ENCODE measurements at regions not wholly inside any gene's neighbourhood (a gene's known extent, or its start where the extent isn't known, plus 50 kb on each side); places are given as distances from the start of the nearest gene placed in this dataset.
A peak's percentile ranks its signal among the peaks of the same experiment; 100 is the strongest.

DNA sequence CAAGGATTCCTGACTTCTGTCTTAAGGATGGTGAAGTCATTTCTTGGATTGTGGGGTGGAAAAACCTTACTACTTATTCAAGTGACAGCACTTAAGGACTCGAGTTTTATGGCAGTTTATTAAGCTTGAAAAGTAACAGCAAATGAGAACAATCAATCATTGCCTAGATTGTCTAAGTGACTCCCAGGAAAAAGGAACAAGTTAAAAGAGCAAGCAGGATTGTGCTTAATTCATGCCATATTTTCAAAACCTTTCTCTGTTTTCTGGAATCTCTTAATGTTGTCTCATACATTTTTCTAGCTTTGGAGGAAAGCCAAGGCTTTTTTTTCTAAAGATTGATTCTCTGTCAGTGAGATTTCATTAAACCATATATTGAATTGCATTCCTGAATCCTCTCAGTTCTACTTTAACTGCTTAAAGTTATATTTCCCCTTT lies 236.2 kb upstream of the HTR2A start:
- in situ Hi-C loops (cut with MboI; ENCODE audit: low pct_unique_long_range_greater_than_20kb in 2 of 9, low sequenced_read_pairs in 9 of 9, unreplicated experiment in 9 of 9): no loop called here
- no peak for ATAC-seq (replicated peaks in 6 of 8)
- WGBS, 10 experiments: 0 to 33% (median 17%) methylated on average over 1 of the region's 1 CpG; no CpG with 5 or more reads in 4 of the 10 experiments
- H3K4me3 ChIP-seq: no peak overlapping the region
- H3K27ac ChIP-seq: no peak overlapping the region
- H3K4me1 ChIP-seq (replicated peaks in 1 of 2): peaks cover 2% of the 10 kb centered on the region in 2 donors

DNA sequence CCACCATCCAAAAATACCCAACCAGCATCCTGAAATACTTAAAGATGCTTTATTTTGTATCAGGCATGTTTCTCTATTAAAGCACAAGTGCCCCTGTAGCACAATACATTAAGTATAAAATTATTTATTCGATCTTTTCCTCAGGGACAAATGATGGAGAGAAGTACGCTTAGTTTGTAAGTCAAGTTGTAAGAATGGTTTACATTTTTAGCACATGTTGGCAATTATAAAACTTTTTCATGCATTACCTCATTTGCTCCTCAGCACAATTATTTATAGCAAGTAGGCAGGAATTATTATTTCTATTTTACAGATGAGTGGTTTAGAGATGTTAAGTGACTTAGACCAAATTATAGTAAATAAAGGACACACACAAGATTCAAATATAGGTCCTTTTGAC lies 232.6 kb upstream of the HTR2A start:
- H3K4me1 ChIP-seq (replicated peaks in 1 of 2): peaks cover 0 to 2% of the 10 kb centered on the region in 2 donors
- H3K27ac ChIP-seq: no peak overlapping the region
- WGBS, 10 experiments: 0 to 100% (median 75%) methylated on average over 1 to 2 of the region's 2 CpGs; no CpG with 5 or more reads in 1 of the 10 experiments
- no peak for ATAC-seq (replicated peaks in 6 of 8)
- no peak overlapping the region for H3K4me3 ChIP-seq
- in situ Hi-C loops (cut with MboI; ENCODE audit: low pct_unique_long_range_greater_than_20kb in 2 of 9, low sequenced_read_pairs in 9 of 9, unreplicated experiment in 9 of 9): no loop called here

DNA sequence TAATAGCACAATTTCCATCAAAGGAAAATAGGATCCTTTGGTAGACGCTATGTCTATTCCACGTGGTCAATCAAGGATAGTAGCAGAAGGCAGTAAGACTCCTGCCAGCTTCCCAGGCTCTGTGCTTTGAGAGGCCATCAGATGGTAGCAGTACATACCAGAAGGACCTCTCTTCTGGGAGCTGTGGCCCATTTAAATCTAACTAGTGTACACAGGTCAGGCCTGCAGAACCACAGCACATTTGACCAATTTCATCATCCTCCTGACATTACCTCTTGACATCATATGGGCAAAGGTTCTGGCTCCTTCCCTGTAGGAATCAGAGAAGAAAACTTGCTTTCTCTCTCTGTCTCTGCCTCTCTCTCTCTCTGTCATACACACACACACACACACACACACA lies 229.6 kb upstream of the HTR2A start:
- WGBS, 10 experiments: 82 to 100% (median 88%) methylated on average over 2 of the region's 2 CpGs; no CpG with 5 or more reads in 5 of the 10 experiments
- in situ Hi-C loops (cut with MboI; ENCODE audit: low pct_unique_long_range_greater_than_20kb in 2 of 9, low sequenced_read_pairs in 9 of 9, unreplicated experiment in 9 of 9): no loop called here

DNA sequence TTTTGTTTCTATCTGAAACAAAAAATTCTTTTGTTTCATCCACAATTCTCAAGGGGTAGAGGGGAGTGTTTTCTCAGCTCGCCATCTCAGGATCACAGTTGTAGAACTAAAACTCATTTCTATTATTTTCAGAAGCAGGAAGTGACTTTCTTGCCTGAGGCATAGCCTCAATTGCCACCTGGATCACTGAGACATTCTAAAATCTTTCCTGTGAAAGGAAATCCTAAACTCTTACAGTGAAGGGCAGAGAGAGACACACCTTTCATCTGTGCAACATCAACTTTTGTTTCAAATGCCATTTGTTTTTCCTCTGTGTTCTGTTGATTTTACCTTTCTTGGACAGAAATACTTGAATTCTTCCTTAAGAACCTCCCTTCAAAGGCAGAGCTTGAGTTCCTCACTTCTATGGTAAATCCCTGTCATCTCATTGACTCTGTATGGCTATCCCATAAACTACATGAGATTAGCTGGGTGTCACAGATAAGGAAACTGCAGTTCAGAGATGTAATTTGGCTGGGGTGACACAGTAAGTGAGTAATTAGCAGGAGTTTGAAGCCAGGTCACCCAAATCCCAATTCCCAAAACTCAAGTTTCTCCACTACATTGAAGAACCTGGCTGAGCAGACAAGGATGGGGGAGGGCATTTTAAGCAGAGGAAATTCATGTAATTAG lies 224.4 kb upstream of the HTR2A start:
- Histone ChIP-seq H3K4me1 (replicated peaks in 1 of 2) (peaks cover 10 to 29% of the 10 kb centered on the region in 2 donors), H3K27ac (no peak overlapping the region), H3K4me3 (no peak overlapping the region)
- in situ Hi-C loops (cut with MboI; ENCODE audit: low pct_unique_long_range_greater_than_20kb in 2 of 9, low sequenced_read_pairs in 9 of 9, unreplicated experiment in 9 of 9): no loop called here
- WGBS, 10 experiments: 33 to 100% (median 83%) methylated on average over 1 of the region's 1 CpG; no CpG with 5 or more reads in 2 of the 10 experiments
- no peak for ATAC-seq (replicated peaks in 6 of 8)

More for the DNA sequence above, 229.6 kb upstream of the HTR2A start:
- peak in 1 of 8 experiments; percentile 43 for ATAC-seq (replicated peaks in 6 of 8)
- Histone ChIP-seq H3K27ac (no peak overlapping the region), H3K4me1 (replicated peaks in 1 of 2) (no peaks in the 10 kb centered on the region), H3K4me3 (no peak overlapping the region)

DNA sequence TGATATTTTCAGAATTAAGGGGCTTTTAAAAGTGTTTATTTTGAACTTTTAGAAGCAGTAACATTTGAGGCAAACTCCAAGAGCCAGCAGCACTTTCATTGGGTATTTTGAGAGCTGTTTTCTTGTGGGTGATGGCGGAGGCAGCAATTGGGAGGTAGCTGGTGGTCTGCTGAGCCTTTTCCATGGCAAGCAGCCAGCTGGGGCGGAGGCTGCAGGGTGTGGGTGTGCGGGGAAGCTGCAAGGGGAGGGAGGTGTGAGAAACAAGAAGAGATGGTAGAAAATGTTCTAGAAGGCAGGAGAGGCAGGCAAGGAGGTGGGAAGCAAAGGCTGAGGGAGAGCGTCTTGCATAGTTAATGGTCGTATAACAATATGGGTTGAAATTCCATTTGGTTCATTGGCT lies 223.4 kb upstream of the HTR2A start:
- Histone ChIP-seq H3K4me3 (no peak overlapping the region), H3K27ac (no peak overlapping the region), H3K4me1 (replicated peaks in 1 of 2) (peaks cover 10 to 29% of the 10 kb centered on the region in 2 donors)
- in situ Hi-C loops (cut with MboI; ENCODE audit: low pct_unique_long_range_greater_than_20kb in 2 of 9, low sequenced_read_pairs in 9 of 9, unreplicated experiment in 9 of 9): no loop called here
- 65 to 100% (median 87%) methylated on average over 1 to 5 of the region's 5 CpGs; no CpG with 5 or more reads in 1 of the 10 experiments for WGBS, 10 experiments
- ATAC-seq (replicated peaks in 6 of 8): peak in 5 of 8 experiments; percentile 22 to 56 (median 37)

DNA sequence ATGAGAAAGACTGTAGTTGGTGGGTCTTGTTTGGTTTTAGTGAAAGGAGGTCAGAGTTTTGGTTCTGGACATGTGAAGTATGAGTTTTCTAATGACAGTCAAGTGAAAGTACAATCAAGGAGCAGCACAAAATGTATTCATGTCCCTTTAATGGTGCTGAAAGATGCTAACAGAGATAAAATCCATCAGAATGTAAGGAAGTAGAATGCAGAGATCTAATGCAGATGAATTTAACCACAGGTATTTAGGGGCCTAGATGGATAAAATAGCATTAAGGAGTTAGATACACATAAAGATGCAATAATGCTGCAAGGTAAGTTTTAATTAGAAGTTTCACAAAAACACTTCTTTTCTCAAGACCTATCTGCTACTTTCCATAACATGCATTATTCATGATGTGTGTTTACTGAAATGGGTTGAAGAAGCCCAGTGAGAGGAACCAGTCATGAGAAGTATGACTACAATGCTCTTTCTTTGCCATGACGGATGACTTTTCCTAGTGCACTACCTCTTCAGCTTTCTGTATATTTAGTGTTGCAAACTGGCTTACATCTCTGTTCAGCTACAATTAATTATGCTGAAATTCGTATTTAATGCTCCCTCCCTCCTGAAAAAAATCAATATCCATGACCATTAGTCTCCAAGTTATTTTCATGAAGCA lies 222.9 kb upstream of the HTR2A start:
- Histone ChIP-seq H3K27ac (no peak overlapping the region), H3K4me1 (replicated peaks in 1 of 2) (peaks cover 10 to 29% of the 10 kb centered on the region in 2 donors), H3K4me3 (no peak overlapping the region)
- ATAC-seq (replicated peaks in 6 of 8): peak; percentile 14 to 88 (median 73)
- WGBS, 10 experiments: 0 to 73% (median 49%) methylated on average over 1 to 2 of the region's 2 CpGs; no CpG with 5 or more reads in 4 of the 10 experiments
- in situ Hi-C loops (cut with MboI; ENCODE audit: low pct_unique_long_range_greater_than_20kb in 2 of 9, low sequenced_read_pairs in 9 of 9, unreplicated experiment in 9 of 9): no loop called here

DNA sequence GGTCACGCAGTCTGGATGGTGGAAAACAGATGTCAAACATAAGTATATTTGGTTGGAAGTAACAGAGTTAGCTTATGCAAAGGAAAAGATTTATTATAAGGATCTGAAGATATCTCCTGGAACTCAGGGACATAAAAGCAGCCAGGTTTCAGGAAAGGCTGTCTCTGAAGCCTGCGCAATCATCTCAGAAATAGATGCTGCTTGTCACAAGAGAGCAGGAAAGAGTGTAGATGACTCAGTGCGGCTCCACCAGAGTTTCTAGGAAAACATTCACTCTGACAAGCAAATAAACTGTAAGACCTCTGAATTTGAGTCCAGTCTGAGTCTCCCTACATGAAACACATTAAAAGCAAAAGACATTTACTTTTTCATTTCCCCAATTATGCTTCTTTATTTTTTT lies 220.4 kb upstream of the HTR2A start:
- H3K4me3 ChIP-seq: no peak overlapping the region
- H3K27ac ChIP-seq: no peak overlapping the region
- H3K4me1 ChIP-seq (replicated peaks in 1 of 2): peaks cover 10 to 29% of the 10 kb centered on the region in 2 donors
- 36 to 93% (median 76%) methylated on average over 1 to 3 of the region's 3 CpGs; no CpG with 5 or more reads in 2 of the 10 experiments for WGBS, 10 experiments
- peak in 7 of 8 experiments; percentile 42 to 89 (median 71) for ATAC-seq (replicated peaks in 6 of 8)
- in situ Hi-C loops (cut with MboI; ENCODE audit: low pct_unique_long_range_greater_than_20kb in 2 of 9, low sequenced_read_pairs in 9 of 9, unreplicated experiment in 9 of 9): no loop called here

DNA sequence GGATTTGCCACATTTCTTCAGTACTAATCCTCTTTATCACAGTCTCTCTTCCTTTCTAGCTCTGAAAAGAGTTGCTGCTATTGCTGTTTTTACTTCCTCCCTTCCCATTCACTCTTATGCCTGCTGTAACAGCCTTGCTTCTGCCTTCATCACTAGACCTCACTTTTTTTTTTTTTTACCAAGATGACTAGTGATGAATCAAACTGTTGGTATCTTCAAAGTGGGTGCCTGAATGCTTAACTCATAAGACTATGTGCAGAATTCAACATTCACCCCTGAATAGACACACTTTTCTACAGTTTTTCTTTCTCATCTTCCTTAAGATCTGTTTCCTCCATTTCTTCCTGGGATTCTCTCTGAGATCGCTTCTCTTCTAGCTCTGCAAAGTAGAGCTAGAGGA lies 217.2 kb upstream of the HTR2A start:
- no peak overlapping the region for H3K4me3 ChIP-seq
- WGBS, 10 experiments: 14 to 100% (median 92%) methylated on average over 1 of the region's 1 CpG; no CpG with 5 or more reads in 1 of the 10 experiments
- in situ Hi-C loops (cut with MboI; ENCODE audit: low pct_unique_long_range_greater_than_20kb in 2 of 9, low sequenced_read_pairs in 9 of 9, unreplicated experiment in 9 of 9): no loop called here
- ATAC-seq (replicated peaks in 6 of 8): no peak
- H3K4me1 ChIP-seq (replicated peaks in 1 of 2): peaks cover 0 to 11% of the 10 kb centered on the region in 2 donors
- no peak overlapping the region for H3K27ac ChIP-seq

DNA sequence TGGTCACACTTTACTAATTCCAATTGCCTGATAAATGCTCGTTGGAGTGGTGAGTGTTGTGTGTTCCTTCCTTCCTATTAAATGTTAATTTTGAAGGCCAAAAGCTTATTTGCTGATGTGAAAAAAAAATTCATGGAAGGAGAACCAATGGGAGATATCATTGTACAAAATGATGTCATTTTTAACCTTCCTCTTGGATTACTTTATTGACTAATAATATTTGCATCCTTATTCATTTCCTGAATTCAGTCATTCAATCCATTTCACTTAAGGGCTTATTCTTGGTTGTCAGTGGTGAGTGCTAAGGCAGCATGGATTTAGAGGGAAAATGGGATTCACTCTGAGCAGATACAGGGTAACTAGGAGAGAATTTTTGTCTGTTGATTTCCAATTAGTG lies 216.0 kb upstream of the HTR2A start:
- no peak overlapping the region for H3K4me3 ChIP-seq
- in situ Hi-C loops (cut with MboI; ENCODE audit: low pct_unique_long_range_greater_than_20kb in 2 of 9, low sequenced_read_pairs in 9 of 9, unreplicated experiment in 9 of 9): no loop called here
- H3K4me1 ChIP-seq (replicated peaks in 1 of 2): peaks cover 0 to 7% of the 10 kb centered on the region in 2 donors
- H3K27ac ChIP-seq: no peak overlapping the region
- ATAC-seq (replicated peaks in 6 of 8): no peak
- 0 to 71% (median 55%) methylated on average over 1 of the region's 1 CpG; no CpG with 5 or more reads in 4 of the 10 experiments for WGBS, 10 experiments

DNA sequence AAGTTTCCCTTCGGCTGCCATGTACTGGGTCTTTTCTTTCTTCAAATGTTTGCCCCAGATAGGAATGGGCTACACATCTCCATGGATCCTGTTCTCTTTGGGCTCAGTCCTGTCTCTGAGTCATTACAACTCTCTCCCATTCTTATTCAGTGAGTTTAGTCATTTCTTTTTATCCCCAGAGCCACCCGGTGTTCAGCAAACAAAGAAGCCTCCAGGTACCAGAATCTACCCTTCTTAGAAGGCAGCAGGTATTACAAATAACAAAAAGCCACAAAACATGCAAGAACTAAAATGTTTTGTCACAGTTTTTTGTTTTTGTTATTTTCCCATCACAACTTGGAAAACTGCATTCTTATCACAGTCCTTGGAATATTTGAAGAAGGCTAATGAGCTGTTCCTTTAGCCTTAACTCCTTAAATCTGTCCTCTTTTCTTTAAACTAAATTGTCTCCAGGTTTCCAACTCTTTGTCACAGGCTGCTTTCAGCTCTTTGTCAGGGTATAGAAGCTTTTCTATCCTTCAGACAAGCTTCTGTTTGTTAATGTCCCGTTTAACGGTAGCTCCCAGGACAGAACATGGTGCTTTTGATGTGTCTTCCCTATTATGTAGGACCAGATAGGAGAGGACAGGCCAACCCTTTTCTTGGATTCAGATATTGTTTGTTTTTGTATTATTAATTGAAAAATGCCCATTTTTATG lies 215.5 kb upstream of the HTR2A start:
- peaks cover 0 to 4% of the 10 kb centered on the region in 2 donors for H3K4me1 ChIP-seq (replicated peaks in 1 of 2)
- no peak overlapping the region for H3K27ac ChIP-seq
- H3K4me3 ChIP-seq: no peak overlapping the region
- in situ Hi-C loops (cut with MboI; ENCODE audit: low pct_unique_long_range_greater_than_20kb in 2 of 9, low sequenced_read_pairs in 9 of 9, unreplicated experiment in 9 of 9): no loop called here
- WGBS, 10 experiments: 5 to 100% (median 30%) methylated on average over 2 to 4 of the region's 4 CpGs
- ATAC-seq (replicated peaks in 6 of 8): peak in 1 of 8 experiments; percentile 32

DNA sequence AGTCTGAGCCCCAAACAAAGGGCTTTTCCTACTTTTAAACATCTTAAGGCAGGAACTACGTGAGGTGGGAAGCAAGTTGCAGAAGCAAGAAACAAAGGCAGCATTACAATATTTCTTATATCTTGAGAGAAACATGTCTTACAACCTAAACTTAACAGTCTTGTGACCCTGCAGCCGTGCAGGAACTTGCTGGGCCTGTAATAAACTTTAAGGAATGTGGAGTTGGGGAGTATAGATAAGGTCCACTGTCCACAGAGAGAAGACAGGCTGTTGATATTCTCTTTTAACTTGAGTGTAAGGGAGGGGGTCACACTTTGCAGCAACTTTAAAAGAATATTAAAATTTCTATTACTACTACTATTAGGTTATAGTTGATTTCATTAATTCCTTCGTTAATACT lies 214.6 kb upstream of the HTR2A start:
- in situ Hi-C loops (cut with MboI; ENCODE audit: low pct_unique_long_range_greater_than_20kb in 2 of 9, low sequenced_read_pairs in 9 of 9, unreplicated experiment in 9 of 9): no loop called here
- 52 to 100% (median 90%) methylated on average over 1 to 3 of the region's 3 CpGs; no CpG with 5 or more reads in 1 of the 10 experiments for WGBS, 10 experiments

DNA sequence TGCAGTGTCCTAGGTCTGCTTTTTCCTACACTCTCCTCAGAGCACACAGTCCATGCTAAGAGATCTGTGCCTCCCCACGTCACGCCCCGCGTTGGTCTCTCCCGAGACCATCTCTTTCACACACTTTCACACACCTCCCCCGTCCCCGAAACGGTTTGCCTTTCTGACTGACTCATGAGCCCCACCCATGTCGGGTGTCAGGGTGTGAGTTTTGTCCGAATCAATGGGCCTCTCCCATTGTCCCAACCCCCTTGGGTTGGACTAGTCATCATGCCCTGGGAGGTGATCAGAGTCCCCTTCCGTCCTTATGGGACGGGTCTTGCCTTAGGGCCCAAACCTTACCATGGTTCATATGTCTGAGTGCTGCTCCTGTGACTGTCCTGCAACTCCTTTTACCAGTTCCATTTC lies 214.0 kb upstream of the HTR2A start:
- no peak overlapping the region for H3K4me3 ChIP-seq
- H3K27ac ChIP-seq: no peak overlapping the region
- no peaks in the 10 kb centered on the region for H3K4me1 ChIP-seq (replicated peaks in 1 of 2)
- in situ Hi-C loops (cut with MboI; ENCODE audit: low pct_unique_long_range_greater_than_20kb in 2 of 9, low sequenced_read_pairs in 9 of 9, unreplicated experiment in 9 of 9): no loop called here
- WGBS, 10 experiments: 80 to 100% (median 100%) methylated on average over 1 to 5 of the region's 12 CpGs; no CpG with 5 or more reads in 7 of the 10 experiments
- peak in 1 of 8 experiments; percentile 39 for ATAC-seq (replicated peaks in 6 of 8)

More for the DNA sequence above, 214.6 kb upstream of the HTR2A start:
- ATAC-seq (replicated peaks in 6 of 8): no peak
- Histone ChIP-seq H3K27ac (no peak overlapping the region), H3K4me1 (replicated peaks in 1 of 2) (no peaks in the 10 kb centered on the region), H3K4me3 (no peak overlapping the region)

DNA sequence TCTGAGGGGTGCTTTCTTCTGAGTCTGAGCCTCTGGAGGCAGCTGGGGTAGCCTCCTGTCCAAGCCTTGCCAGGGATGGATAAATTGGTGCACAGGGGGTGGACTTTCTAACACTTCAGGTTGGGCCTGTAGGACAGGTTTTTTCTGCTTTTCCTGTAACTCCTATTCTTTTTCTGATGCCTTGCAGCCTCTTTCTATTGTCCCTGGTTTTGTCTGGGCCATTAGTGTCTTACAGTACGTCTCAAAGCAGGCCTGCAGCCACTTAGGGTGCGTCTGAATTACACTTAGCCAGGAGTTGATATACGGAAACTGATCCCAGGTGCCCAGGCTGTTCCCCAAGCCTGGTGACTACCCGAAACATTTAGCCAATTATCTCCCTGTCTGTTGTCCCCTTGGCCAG lies 213.3 kb upstream of the HTR2A start:
- ATAC-seq (replicated peaks in 6 of 8): no peak
- 42 to 95% (median 80%) methylated on average over 1 to 3 of the region's 4 CpGs; no CpG with 5 or more reads in 4 of the 10 experiments for WGBS, 10 experiments
- Histone ChIP-seq H3K27ac (no peak overlapping the region), H3K4me3 (no peak overlapping the region), H3K4me1 (replicated peaks in 1 of 2) (no peaks in the 10 kb centered on the region)
- in situ Hi-C loops (cut with MboI; ENCODE audit: low pct_unique_long_range_greater_than_20kb in 2 of 9, low sequenced_read_pairs in 9 of 9, unreplicated experiment in 9 of 9): no loop called here

Data from motor neuron (in vitro differentiated cells).